GM12864 (cell line): ENCODE measurements at regions not wholly inside any gene's neighbourhood (a gene's known extent, or its start where the extent isn't known, plus 50 kb on each side); places are given as distances from the start of the nearest gene placed in this dataset.

Experiments
- DNase-seq: peaks from one replicate; pipeline ENCODE4 v3.0.0-alpha.2; 2011; ENCODE audit warnings: low read depth
- H3K4me3 ChIP-seq: 2 replicates; pipeline ENCODE4 v1.5.1; 2011; ENCODE audit warnings: mild to moderate bottlenecking, low read depth, low read length, control low read depth
- CTCF ChIP-seq: IDR thresholded peaks from 2 replicates; pipeline ENCODE4 v1.5.1; 2011; ENCODE audit warnings: low read depth, mild to moderate bottlenecking, moderate library complexity, low read length, control low read depth, inconsistent platforms; ENCODE audit errors: missing control alignments

GRCh38 chr3:190227064-190227463, 95.2 kb downstream of the CLDN1 start:
- DNase-seq, result no peak

GRCh38 chr3:190224863-190225692, 97.2 kb downstream of the CLDN1 start:
- H3K4me3 ChIP-seq, result no peak overlapping the region
- no peak for DNase-seq
- TF ChIP-seq CTCF, result peak; percentile 42

More at GRCh38 chr3:190227064-190227463, 95.2 kb downstream of the CLDN1 start:
- no peak for TF ChIP-seq CTCF
- H3K4me3 ChIP-seq, result no peak overlapping the region

GRCh38 chr3:190224456-190224855, 97.8 kb downstream of the CLDN1 start:
- H3K4me3 ChIP-seq, result no peak overlapping the region
- TF ChIP-seq CTCF, result no peak
- DNase-seq, result no peak

- H3K4me3 ChIP-seq, result no peak overlapping the region
- TF ChIP-seq CTCF, result no peak
- DNase-seq, result no peak
These were observed 99.3 kb downstream of the CLDN1 start for GRCh38 chr3:190222916-190223315.

- H3K4me3 ChIP-seq, result no peak overlapping the region
- TF ChIP-seq CTCF, result no peak
- no peak for DNase-seq
These were observed 99.9 kb downstream of the CLDN1 start for GRCh38 chr3:190222360-190222759.

- no peak for DNase-seq
- no peak for TF ChIP-seq CTCF
- H3K4me3 ChIP-seq, result no peak overlapping the region
These were observed 99.7 kb upstream of the P3H2 start for GRCh38 chr3:190220362-190220761.

GRCh38 chr3:190217081-190217480, 96.4 kb upstream of the P3H2 start:
- no peak for TF ChIP-seq CTCF
- no peak for DNase-seq
- H3K4me3 ChIP-seq, result no peak overlapping the region
